Stimulated activated CD8-positive, alpha-beta memory T cell treated with anti-CD3 and anti-CD28 coated beads, Interleukin-2, amount 100 ng/mL, for 1 hour (primary cell): ENCODE measurements at regions not wholly inside any gene's neighbourhood (a gene's known extent, or its start where the extent isn't known, plus 50 kb on each side); places are given as distances from the start of the nearest gene placed in this dataset.
"Not testable (repeated sequence)": the region's sequence is repeated elsewhere in the genome, so short reads cannot be mapped to it uniquely, and the experiment has no call there.

ENCODE experiments used
- DNase-seq, 2 donors: peaks; one replicate each; pipeline ENCODE4 v3.0.0-alpha.2; 2020; ENCODE audit warnings: low read depth in 2 of 2

DNA sequence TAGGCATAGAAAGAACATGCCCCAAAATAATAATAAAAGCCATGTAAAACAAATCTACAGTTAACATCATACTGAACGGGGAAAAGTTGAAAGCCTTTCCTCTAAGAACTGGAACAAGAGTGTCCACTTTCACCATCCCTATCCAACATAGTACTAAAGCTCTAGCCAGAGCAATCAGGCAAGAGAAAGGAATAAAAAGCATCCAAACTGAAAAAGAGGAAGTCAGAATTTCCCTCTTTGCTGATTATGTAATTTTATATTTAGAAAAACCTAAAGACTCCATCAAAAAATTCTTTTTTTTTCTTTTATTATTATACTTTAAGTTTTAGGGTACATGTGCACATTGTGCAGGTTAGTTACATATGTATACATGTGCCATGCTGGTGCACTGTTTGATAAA, 661.6 kb upstream of the CBLB start:
- DNase-seq = no peak

GRCh38 chr3:106531771-106532329, 663.0 kb upstream of the CBLB start:
- not testable (repeated sequence) for DNase-seq

DNA sequence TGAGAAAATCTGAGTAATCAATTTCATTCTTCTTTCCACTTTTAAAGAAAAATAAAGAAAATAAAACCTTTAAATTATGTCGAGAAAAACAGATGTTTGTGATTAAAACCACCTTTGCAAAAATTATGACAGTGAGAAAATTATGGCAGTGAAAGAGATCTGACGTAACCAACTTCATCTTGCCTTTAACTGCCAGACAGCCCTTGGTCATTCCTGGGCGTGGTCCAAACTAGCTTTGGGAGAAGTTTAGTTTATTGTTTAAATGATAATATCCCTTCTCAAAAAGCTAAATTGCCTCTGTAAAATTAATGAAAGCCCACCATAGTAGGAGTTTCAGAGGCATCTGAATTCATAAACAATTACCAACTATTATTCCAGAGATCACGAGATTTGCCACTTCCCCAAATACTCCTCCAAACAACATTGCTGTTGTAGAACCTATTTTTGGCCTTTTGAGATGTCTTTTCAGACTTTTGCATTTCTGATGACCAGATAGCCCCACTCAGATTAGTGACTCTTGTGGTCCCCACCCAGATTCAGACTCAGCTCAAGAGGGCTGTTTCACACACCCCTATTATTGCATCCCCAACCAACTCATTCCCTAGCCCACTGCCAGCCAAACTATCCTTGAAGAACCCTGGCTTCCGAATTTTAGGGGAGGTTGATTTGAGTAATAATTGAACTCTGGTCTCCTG, 664.4 kb upstream of the CBLB start:
- no peak for DNase-seq

GRCh38 chr3:106533788-106534160, 665.0 kb upstream of the CBLB start:
- DNase-seq = no peak

DNA sequence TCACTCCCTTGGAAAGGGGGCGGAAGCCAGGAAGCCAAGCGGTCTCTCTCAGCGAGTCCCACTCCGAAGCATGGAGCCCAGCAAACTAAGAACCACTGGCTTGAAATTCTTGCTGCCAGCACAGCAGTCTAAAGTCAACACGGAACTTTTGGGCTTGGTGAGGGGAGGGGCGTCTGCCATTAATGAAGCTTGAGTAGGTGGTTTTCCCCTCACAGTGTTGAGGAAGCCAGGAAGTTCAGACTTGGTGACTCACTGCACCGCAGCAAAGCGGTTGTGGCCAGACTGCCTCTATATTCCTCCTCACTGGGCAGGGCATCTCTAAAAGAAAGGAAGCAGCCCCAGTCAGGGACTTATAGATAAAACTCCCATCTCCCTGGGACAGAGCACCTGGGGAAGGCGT, 665.4 kb upstream of the CBLB start:
- DNase-seq = peak; percentile 8 to 15

- DNase-seq = no peak
Observed at GRCh38 chr3:106540743-106541142, 671.9 kb upstream of the CBLB start.

DNA sequence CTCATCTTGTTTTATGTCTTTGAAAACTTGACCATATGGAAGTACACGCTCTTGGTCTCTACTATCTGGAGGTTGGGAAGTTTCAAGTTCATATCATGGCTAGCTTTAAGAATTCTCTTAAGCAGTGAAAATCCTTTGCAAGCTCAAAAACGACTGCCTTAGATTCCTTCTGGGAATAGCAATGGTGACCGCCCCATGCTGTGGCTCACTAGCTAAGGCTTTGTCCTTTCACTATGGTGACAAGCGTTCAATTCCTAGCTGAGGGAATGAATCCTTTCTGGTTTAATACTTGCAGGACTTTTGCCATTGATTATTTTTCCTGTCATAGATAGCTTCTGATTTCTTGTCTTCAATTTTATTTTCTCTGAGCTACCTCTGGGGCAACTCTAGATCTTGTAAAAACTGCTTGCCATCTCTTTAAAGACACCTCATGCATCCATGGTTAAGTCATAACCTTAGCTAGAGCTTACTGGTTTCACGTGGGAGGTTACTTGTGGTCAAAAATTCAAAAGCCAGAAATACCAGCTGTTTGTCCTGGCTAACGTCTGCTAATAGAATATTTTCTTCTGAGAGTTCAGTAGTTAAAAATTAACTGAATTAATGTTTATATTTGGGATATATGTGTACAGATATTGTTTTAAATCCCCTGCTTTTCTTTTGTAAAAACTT, 673.4 kb upstream of the CBLB start:
- no peak for DNase-seq

DNA sequence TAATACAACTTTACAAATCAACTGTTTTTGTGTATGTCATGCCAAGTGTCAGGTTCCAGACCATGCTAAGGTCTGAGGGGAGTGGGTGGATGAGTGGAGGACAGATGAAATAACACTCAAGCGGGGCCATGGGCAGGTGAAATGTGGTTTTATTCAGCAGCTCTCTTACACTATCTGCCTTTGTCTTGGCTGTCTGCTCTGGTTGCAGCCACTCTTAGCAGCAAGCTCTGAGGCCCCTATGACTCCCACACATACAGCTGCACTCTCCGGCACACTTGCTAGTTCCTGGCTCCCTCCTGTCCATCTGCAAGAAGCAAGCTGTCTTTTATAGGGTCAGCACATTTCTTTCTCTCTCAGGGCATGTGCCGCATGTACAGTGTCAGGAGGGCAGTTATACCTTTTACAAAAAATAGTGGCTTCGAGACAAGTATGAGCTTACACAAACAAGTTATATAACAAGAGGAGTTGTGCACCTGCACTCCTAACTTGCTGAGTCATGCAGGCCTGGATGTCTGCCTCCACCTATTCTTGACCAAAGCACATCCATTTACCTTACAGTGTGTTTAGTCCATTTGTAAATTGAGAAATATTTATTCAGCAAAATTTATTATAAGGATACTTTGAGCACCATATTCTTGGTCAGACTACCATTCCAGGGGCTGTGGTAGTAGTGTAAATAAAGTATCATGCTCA, 683.7 kb upstream of the CBLB start:
- no peak for DNase-seq

- DNase-seq = no peak
Observed at GRCh38 chr3:106560451-106560966, 691.7 kb upstream of the CBLB start.

DNA sequence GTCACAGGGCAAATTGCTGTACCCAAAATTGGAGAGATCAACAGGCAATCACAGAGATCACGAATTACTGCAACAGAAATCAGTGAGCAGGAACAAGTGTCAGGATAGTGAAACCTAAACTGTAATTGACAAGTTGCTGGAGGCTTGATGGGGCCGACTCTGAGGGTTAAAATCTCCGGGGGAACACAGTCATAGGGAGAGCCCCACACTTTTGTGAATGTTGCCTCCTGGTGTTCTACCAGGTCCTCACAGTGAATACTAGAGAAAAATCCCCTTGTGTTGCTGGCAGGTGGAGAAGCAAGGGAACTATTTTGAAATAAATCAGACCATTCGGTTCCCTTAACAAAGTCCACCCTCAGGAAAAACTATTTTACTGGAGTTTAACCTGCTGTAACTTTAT, 697.5 kb upstream of the CBLB start:
- no peak for DNase-seq

DNA sequence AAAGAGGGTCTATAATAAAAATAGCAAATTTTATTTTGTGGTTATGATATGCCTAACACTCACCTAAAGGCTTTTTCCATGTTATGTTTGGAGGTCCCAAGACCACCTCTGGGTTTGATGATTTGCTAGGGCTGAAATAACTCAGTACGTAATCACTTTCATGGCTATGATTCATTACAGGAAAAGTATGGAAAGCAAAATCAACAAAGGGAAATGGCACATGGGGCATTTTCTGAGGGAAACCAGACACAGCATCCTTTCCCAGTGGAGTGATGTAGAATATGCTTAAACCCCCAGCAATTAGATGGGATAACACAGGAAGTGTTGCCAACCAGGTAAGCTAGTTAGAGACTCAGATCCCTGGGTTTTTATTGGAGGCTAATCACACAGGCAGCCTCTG, 701.6 kb upstream of the CBLB start:
- DNase-seq = no peak

- no peak for DNase-seq
Observed at GRCh38 chr3:106573605-106574004, 704.8 kb upstream of the CBLB start.

DNA sequence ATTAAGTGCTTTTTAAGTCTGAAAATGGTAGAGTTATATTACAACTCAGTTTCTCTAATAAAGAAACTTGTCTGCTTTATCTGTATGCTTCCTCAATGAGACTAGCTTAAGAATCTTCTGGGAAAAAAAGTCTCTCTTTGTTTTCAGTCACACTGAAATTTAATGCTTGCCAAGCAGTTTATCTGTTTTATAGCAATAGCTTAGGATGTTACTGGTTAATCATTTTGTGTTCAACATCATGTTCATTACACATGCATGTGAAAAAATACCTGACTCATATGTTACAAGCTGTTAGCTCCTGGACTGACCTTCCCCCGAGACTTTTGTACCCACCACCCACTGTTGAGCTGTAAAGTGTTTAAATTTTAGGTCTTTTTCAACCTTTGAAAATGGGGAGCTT, 706.2 kb upstream of the CBLB start:
- DNase-seq = no peak

- no peak for DNase-seq
Observed at GRCh38 chr3:106577241-106577640, 708.4 kb upstream of the CBLB start.

- no peak for DNase-seq
Observed at GRCh38 chr3:106578911-106579310, 710.1 kb upstream of the CBLB start.

GRCh38 chr3:106582151-106582550, 713.3 kb upstream of the CBLB start:
- no peak for DNase-seq

DNA sequence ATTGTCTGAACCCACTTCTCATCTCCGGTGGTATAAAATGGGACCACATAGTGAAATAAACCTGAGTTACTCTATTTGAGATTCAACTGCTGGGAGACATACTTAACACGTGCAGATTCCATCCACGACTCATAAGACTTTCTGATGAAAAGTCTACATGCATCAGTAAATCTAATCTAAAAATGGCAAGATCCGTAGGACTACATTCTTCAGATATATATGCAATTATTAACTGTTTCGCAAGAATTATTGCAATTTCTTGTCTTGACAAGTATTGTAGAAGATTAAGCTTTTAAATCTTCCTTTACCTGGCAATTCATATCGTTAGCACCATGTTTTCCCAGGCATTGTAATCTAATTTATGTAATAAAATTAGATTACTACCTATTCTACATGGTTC, 718.7 kb upstream of the CBLB start:
- no peak for DNase-seq

- no peak for DNase-seq
Observed at GRCh38 chr3:106588739-106589138, 719.9 kb upstream of the CBLB start.

GRCh38 chr3:106589311-106589942, 720.6 kb upstream of the CBLB start:
- no peak for DNase-seq

- DNase-seq = no peak
Observed at GRCh38 chr3:106590216-106590615, 721.4 kb upstream of the CBLB start.

- no peak for DNase-seq
Observed at GRCh38 chr3:106593381-106593780, 724.6 kb upstream of the CBLB start.

DNA sequence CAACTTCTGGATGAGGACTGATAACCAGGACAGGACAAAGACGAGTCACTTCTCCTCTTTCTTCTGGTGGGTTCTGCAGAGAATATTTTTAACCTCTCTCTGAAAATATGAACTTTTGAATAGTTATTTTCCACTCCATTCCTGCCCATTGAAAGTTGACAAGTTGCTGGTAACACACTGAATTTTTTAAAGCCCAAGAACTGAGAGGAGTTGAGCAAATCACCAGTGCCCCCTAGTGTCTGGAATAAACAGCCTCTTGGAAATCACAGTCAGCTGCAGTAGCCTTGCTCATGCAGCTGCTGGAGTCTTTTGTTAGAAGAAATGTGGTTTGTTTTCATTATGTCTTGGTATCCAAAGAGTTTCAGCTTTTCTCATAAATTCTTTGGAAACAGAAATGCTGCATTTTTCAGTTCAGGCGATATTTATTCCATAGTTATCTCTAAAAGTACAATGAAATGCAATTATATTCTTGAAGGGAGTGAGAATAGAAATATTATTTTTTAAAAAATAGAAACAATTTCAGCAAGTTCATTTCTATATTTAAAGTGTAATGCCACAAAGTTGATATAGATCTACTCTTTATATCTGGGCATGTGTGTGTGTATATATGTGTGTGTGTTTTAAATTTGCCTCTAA, 741.0 kb upstream of the CBLB start:
- peak; percentile 13 to 30 for DNase-seq
